ENCODE measurements at regions not wholly inside any gene's neighbourhood (a gene's known extent, or its start where the extent isn't known, plus 50 kb on each side); places are given as distances from the start of the nearest gene placed in this dataset.
"Not testable (repeated sequence)": the region's sequence is repeated elsewhere in the genome, so short reads cannot be mapped to it uniquely, and the experiment has no call there.

GRCh38 chr4:167826281-167826680 lies 266.1 kb upstream of the ANXA10 start:
- DNase-seq (ENCODE audit: low read depth, low spot score): no peak

GRCh38 chr4:167831855-167832254 lies 260.5 kb upstream of the ANXA10 start:
- no peak for DNase-seq (ENCODE audit: low read depth, low spot score)

DNA sequence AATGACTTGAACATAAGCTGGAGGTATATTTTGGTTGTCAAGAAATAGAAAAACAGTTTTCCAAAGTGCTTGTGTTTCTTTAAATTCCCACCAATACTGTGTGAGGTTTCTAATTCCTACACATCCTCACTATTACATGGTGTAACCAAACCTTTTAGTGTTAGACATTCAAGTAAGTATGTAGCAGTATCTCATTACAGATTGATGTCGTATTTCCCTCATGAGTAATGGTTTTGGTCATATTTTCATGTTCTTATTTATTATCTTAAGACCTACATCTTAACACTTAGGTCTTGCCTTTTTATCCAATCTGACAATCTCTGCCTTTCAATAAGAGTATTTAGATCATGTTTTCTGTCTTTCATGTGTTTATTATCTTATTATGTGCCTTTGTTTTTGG lies 253.7 kb upstream of the ANXA10 start:
- DNase-seq (ENCODE audit: low read depth, low spot score): no peak

GRCh38 chr4:167842487-167842886 lies 249.8 kb upstream of the ANXA10 start:
- DNase-seq (ENCODE audit: low read depth, low spot score): no peak

DNA sequence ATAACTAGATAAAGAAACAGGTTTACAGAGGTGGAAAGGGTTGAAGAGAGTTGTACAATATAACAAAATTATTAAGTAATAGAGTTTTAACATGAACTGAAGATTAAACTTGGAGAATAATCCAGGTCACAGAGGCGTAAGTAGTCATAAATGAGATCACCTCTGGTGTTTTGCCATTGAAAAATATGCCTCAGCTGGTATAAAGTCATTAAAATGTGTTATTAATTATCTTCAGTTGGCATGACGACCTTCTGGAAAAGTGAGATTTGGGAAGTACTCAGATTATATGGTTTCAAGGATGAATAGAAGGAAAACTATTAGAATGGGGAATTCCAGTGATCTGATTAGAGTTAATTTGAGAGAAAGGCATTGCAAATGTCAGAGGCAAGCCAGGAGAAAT lies 237.5 kb upstream of the ANXA10 start:
- DNase-seq (ENCODE audit: low read depth, low spot score): no peak

- peak; percentile 63 for DNase-seq (ENCODE audit: low read depth, low spot score)
Measured at GRCh38 chr4:167858127-167858526, 234.2 kb upstream of the ANXA10 start.

DNA sequence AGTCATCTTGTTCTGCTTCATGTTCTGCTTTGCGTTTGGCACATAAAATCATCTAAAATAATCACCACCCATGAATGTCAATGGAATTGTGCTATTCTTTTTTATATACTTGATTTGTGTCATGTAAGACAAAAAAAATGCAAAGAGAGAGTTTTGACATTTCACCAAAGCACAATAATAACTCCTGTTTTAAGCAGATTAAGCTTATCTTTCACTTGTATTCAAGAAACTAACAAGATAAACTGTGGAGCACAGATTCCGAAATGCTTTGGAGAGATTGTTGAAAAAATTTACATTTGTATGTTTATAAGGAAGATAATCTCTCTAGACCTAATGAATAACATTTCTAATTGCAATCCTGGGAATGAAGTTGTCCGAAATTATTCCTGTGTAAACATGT lies 225.1 kb upstream of the ANXA10 start:
- no peak for DNase-seq (ENCODE audit: low read depth, low spot score)

GRCh38 chr4:167868163-167868562 lies 224.2 kb upstream of the ANXA10 start:
- DNase-seq (ENCODE audit: low read depth, low spot score): no peak

DNA sequence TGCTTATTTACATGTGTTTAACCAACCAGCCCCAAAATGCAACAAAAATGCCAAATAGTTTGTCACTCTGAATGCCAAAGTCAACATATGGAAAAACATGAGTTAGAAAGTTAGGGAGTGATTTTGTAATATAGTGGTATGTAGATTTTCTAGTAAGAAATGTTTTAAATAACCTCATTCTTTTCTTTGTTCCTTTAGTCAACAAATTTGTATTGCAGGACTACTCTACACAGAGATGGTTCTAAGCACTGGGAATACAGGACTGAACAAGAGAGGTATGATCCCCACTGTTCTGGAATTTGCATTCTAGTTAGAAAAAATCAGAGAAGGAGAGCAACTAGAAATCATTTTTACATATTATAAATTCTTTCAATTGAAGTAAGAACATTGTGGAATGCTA lies 218.8 kb upstream of the ANXA10 start:
- no peak for DNase-seq (ENCODE audit: low read depth, low spot score)

DNA sequence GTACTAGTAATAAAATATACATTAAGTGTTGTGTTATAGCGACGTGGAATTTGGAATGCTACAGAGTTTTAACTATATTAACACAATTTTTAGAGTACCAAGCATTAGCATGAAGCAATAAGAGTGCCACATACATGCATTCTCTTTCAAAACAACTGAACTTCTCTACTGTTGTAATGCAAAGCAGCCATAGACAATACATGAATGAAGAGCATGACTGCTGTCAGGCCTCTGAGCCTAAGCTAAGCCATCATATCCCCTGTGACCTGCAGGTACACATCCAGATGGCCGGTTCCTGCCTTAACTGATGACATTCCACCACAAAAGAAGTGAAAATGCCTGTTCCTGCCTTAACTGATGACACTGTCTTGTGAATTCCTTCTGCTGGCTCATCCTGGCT lies 216.2 kb upstream of the ANXA10 start:
- DNase-seq (ENCODE audit: low read depth, low spot score): not testable (repeated sequence)

- not testable (repeated sequence) for DNase-seq (ENCODE audit: low read depth, low spot score)
Measured at GRCh38 chr4:167877826-167878225, 214.5 kb upstream of the ANXA10 start.

DNA sequence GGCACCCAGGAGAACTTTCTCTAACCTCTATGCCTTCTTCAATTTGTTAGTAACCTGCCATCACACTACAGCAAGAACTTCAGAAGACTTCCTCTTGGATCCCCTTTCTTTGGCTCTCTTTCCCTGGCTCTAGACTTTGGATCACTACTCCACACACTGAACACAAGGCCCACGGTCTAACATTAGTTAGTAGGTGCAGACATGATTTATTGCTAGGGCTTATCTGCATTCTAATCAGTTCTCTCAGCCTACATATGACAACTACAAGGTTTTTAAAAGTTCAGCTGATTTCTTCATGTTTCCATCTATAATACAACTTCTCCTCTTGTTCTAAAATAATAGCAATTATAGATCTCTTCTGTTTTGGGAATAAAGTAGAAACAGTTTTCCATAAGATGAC lies 209.1 kb upstream of the ANXA10 start:
- no peak for DNase-seq (ENCODE audit: low read depth, low spot score)

DNA sequence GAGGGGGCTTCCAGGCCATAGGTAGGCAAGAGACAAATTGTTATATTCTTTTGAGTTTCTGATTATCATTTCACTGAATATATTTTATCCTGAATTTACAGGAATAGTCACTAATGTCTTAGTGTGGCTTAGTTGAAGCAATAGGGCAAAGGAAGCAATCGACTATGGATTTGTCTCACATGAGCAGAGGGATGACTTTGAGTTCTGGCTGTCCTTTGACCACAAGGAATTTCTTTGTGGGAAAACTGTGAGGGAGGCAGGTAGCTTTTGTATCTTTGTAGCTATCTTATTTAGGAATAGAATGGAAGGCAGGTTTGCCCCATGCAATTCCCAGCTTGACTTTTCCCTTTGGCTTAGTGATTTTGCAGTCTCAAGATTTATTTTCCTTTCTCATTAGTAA lies 207.3 kb upstream of the ANXA10 start:
- no peak for DNase-seq (ENCODE audit: low read depth, low spot score)

- no peak for DNase-seq (ENCODE audit: low read depth, low spot score)
Measured at GRCh38 chr4:167885872-167886271, 206.5 kb upstream of the ANXA10 start.

- DNase-seq (ENCODE audit: low read depth, low spot score): no peak
Measured at GRCh38 chr4:167887726-167888125, 204.6 kb upstream of the ANXA10 start.

DNA sequence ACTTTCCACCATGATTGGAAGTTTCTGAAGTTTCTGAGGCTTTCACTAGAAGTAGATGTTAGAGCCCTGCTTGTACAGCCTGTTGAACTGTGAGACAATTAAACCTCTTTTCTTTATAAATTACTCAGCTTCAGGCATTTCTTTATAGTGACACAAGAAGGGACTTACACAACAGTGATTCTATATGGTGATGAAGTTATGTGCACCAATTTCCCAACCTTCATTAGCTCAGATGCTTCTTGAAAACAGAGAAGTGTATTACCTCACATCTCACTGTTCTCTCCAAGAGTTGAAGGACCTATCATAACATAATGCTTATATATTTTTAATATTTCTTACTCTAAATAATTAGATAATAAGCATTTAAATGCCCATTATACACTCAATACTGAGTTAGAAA lies 202.1 kb upstream of the ANXA10 start:
- DNase-seq (ENCODE audit: low read depth, low spot score): no peak

- DNase-seq (ENCODE audit: low read depth, low spot score): no peak
Measured at GRCh38 chr4:167893531-167893930, 198.8 kb upstream of the ANXA10 start.

DNA sequence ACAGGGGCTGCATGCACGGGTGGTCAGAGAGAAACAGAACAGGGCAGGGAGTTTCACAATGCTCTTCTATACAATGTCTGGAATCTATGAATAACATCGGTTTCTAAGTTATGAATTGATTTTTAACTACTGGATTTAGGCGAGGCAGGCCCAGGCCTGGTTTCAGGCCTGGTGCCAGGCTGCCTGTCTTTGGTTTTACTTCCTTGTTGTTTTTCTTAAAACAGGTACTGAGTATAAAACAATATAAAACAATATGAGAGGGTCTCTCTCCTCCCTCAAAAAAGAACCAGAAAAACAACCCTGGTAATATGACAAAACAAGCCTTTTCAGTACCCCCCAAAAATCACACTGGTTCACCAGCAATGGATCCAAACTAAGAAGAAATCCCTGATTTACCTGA lies 196.1 kb upstream of the ANXA10 start:
- DNase-seq (ENCODE audit: low read depth, low spot score): not testable (repeated sequence)

DNA sequence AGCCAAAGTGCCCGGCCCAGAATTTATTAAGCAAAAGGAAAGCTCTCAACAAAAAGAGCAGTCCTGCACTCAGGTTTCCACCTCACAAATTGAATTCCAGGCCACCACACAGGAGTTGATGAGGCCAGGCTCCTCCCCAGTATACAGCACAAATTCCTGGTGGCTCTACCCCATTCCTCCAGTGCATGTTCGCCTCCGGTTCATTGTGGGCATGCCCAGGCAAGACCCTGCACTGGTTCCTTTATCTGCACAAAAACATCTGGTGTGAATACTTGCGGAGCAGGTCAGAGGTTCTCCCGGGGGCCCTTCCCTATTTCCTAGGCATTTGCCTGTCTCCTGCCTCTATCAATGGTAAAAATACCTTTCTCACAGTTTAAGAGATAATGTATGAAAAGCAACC lies 195.2 kb upstream of the ANXA10 start:
- DNase-seq (ENCODE audit: low read depth, low spot score): peak; percentile 92

GRCh38 chr4:167903291-167903721 lies 189.0 kb upstream of the ANXA10 start:
- no peak for DNase-seq (ENCODE audit: low read depth, low spot score)

DNA sequence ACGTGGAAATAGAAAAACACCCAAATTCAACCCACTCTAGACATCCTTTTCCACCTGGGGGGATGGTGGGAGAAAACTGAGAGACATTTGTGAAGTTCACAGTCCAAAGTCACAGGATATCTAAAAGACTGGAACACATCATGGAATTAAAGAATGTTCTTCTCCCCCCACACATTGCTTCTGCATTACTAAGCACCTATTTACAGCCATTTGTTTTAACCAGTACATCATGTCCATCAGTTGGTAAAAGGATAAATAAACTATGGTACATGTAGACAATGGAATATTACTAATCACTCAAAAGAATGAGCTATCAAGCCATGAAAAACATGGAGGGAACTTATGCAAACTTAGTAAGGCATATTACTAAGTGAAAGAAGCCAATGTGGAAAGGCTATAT lies 185.5 kb upstream of the ANXA10 start:
- DNase-seq (ENCODE audit: low read depth, low spot score): no peak

DNA sequence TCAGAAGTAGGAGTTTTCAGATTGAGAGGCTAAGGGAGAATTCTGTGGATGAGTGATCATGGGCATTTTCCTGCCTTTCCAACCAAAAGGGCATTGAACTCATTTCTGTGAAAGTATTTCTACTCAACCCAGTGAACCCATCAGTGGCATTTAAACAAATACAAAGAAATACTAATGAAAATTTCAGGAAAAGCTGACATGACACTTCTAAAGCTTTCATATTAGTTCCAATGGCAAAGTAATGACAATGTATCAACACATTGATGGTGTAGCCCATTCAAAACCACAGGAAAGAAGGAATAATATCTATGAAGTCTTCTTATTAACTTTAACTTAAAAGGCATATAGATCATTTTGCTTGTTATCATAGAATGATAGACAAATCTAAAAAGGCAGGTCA lies 183.5 kb upstream of the ANXA10 start:
- no peak for DNase-seq (ENCODE audit: low read depth, low spot score)

GRCh38 chr4:167912535-167912934 lies 179.8 kb upstream of the ANXA10 start:
- not testable (repeated sequence) for DNase-seq (ENCODE audit: low read depth, low spot score)

GRCh38 chr4:167918077-167918476 lies 174.3 kb upstream of the ANXA10 start:
- no peak for DNase-seq (ENCODE audit: low read depth, low spot score)

- DNase-seq (ENCODE audit: low read depth, low spot score): peak; percentile 79
Measured at GRCh38 chr4:167930166-167930565, 162.2 kb upstream of the ANXA10 start.

All from ELF-1 (cell line).